ENCODE measurements at regions not wholly inside any gene's neighbourhood (a gene's known extent, or its start where the extent isn't known, plus 50 kb on each side); places are given as distances from the start of the nearest gene placed in this dataset.
"Not testable (repeated sequence)": the region's sequence is repeated elsewhere in the genome, so short reads cannot be mapped to it uniquely, and the experiment has no call there.

DNA sequence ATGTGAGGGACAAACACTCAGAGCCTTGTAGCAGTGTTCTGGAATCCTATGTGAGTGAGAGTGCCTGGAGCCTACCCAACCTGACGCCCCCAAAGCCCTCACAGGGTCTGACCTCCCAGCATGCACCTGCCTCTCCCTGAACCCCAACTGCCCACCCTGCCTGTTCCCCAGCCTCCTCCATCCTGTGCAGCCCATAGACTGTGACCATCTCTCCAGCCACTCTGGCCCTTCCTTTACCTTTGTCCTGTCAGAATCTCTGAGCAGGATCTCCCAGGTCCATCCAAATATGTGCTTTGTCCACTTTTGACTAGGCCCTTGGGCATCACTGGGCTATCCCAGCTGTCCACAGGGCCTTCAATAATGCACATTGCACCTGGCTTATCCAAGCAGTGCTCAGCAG lies 1159.8 kb upstream of the TPTE start:
- H3K27me3 ChIP-seq (replicated peaks in 1 of 2; ENCODE audit: control insufficient read depth in 2 of 2, extremely low read depth in 1 of 2, insufficient read depth in 2 of 2, low read length in 1 of 2); H3K9me3 Mint-ChIP-seq; H3K4me1 Mint-ChIP-seq; H3K27ac Mint-ChIP-seq; CTCF ChIA-PET; H3K27ac ChIP-seq (ENCODE audit: low read length); DNase-seq; POLR2A ChIA-PET; H3K4me3 ChIP-seq (ENCODE audit: control insufficient read depth in 1 of 2, extremely low read depth in 1 of 2, low read length in 1 of 2); H3K27me3 Mint-ChIP-seq; H3K4me1 ChIP-seq (ENCODE audit: control insufficient read depth in 1 of 2, extremely low read depth in 1 of 2, insufficient read depth in 2 of 2, low read length in 2 of 2); H3K4me3 Mint-ChIP-seq; H3K36me3 Mint-ChIP-seq; H3K36me3 ChIP-seq (ENCODE audit: control insufficient read depth in 2 of 2, extremely low read depth in 1 of 2, insufficient read depth in 1 of 2, low read length in 1 of 2); ATAC-seq (replicated peaks in 1 of 4); H3K9me3 ChIP-seq: not testable (repeated sequence)
- no CpG with 5 or more reads among the region's 1 CpG for WGBS (ENCODE audit: insufficient coverage)

DNA sequence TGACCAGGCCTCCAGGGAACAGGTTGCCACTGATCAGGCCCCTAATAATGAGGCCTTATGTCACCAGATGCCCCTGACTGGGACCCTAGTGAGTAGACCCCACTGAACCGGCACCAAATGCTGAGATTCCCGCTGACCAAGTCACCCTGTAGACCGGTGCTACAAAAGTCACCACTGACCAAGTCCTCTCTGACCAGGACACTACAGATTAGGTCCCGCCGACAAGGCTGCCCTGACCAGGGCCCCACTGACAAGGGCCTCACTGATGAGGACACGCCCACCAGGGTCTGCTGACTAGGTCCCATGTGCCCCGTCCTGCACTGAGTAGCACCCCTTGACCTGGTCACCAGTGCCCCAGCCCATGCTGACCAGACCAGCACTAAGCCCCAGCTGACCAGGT lies 1159.1 kb upstream of the TPTE start:
- DNase-seq = peak in 4 of 35 experiments; percentile 0 to 5 (median 2)
- 72% methylated on average over 4 of the region's 7 CpGs for WGBS (ENCODE audit: insufficient coverage)
- H3K36me3 ChIP-seq (ENCODE audit: control insufficient read depth in 2 of 2, extremely low read depth in 1 of 2, insufficient read depth in 1 of 2, low read length in 1 of 2); H3K4me3 ChIP-seq (ENCODE audit: control insufficient read depth in 1 of 2, extremely low read depth in 1 of 2, low read length in 1 of 2); POLR2A ChIA-PET; H3K4me1 Mint-ChIP-seq; H3K4me1 ChIP-seq (ENCODE audit: control insufficient read depth in 1 of 2, extremely low read depth in 1 of 2, insufficient read depth in 2 of 2, low read length in 2 of 2); H3K27me3 Mint-ChIP-seq; ATAC-seq (replicated peaks in 1 of 4); H3K27ac ChIP-seq (ENCODE audit: low read length); H3K9me3 ChIP-seq; H3K27ac Mint-ChIP-seq; H3K27me3 ChIP-seq (replicated peaks in 1 of 2; ENCODE audit: control insufficient read depth in 2 of 2, extremely low read depth in 1 of 2, insufficient read depth in 2 of 2, low read length in 1 of 2); H3K36me3 Mint-ChIP-seq; H3K9me3 Mint-ChIP-seq; CTCF ChIA-PET; H3K4me3 Mint-ChIP-seq: not testable (repeated sequence)

DNA sequence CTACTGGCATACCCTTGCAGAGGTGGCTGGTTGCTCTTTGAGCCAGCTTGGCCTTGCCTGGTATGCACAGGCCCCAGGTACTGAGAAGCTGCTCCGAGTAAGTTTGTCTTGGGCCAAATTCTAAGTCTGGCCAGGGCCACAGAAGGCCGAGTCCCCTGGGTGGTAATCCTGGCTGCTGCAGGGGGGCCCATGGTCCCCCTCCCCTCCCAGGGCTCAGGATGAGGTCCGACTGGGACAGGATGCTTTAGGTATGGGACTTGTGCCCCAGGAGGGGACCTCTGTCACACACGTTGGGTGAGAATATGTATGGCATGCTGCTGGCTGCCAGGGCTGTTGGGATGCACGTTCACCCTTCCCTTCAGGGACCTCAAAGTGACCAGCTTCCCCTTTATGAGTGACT lies 1155.6 kb upstream of the TPTE start:
- H3K27me3 ChIP-seq (replicated peaks in 1 of 2; ENCODE audit: control insufficient read depth in 2 of 2, extremely low read depth in 1 of 2, insufficient read depth in 2 of 2, low read length in 1 of 2); H3K9me3 ChIP-seq; H3K4me3 Mint-ChIP-seq; H3K27ac Mint-ChIP-seq; H3K9me3 Mint-ChIP-seq; POLR2A ChIA-PET; CTCF ChIA-PET; ATAC-seq (replicated peaks in 1 of 4); H3K36me3 ChIP-seq (ENCODE audit: control insufficient read depth in 2 of 2, extremely low read depth in 1 of 2, insufficient read depth in 1 of 2, low read length in 1 of 2); H3K27me3 Mint-ChIP-seq; H3K4me3 ChIP-seq (ENCODE audit: control insufficient read depth in 1 of 2, extremely low read depth in 1 of 2, low read length in 1 of 2); H3K27ac ChIP-seq (ENCODE audit: low read length); H3K4me1 Mint-ChIP-seq; H3K4me1 ChIP-seq (ENCODE audit: control insufficient read depth in 1 of 2, extremely low read depth in 1 of 2, insufficient read depth in 2 of 2, low read length in 2 of 2); H3K36me3 Mint-ChIP-seq: not testable (repeated sequence)
- WGBS (ENCODE audit: insufficient coverage) = no CpG with 5 or more reads among the region's 5 CpGs
- DNase-seq = peak in 2 of 35 experiments; percentile 0 to 5

GRCh38 chr21:9366578-9366977 lies 1154.8 kb upstream of the TPTE start:
- H3K27ac ChIP-seq (ENCODE audit: low read length); H3K4me1 ChIP-seq (ENCODE audit: control insufficient read depth in 1 of 2, extremely low read depth in 1 of 2, insufficient read depth in 2 of 2, low read length in 2 of 2); H3K36me3 ChIP-seq (ENCODE audit: control insufficient read depth in 2 of 2, extremely low read depth in 1 of 2, insufficient read depth in 1 of 2, low read length in 1 of 2); H3K4me3 Mint-ChIP-seq; DNase-seq; POLR2A ChIA-PET; H3K4me3 ChIP-seq (ENCODE audit: control insufficient read depth in 1 of 2, extremely low read depth in 1 of 2, low read length in 1 of 2); H3K9me3 Mint-ChIP-seq; H3K36me3 Mint-ChIP-seq; H3K27ac Mint-ChIP-seq; H3K27me3 Mint-ChIP-seq; H3K9me3 ChIP-seq; H3K4me1 Mint-ChIP-seq; H3K27me3 ChIP-seq (replicated peaks in 1 of 2; ENCODE audit: control insufficient read depth in 2 of 2, extremely low read depth in 1 of 2, insufficient read depth in 2 of 2, low read length in 1 of 2); CTCF ChIA-PET; ATAC-seq (replicated peaks in 1 of 4): not testable (repeated sequence)
- no CpG with 5 or more reads among the region's 3 CpGs for WGBS (ENCODE audit: insufficient coverage)

Data from T-cell (primary cell).